A549 (cell line): ENCODE measurements at regions not wholly inside any gene's neighbourhood (a gene's known extent, or its start where the extent isn't known, plus 50 kb on each side); places are given as distances from the start of the nearest gene placed in this dataset.

ENCODE experiments used
- ATAC-seq, 2 experiments: fragments of 200-7000 bp in 1 of 2; fragments of >200 bp in 1 of 2; cut with Nextera tagmentation in 1 of 2; cut with Tn5 transposase in 1 of 2; 3 replicates each; pipeline versions ENCODE4 v1.8.0 to v1.9.1; 2018 to 2020; ENCODE audit warnings: mild to moderate bottlenecking in 1 of 2, moderate library complexity in 1 of 2
- CTCF ChIA-PET: fragments of 300-600 bp; sonication (Branson Sonifier 250); formaldehyde crosslinking; extraction: SDS; loops from one replicate; lab custom pipeline; 2021; ENCODE audit warnings: antibody characterized with exemption, inconsistent platforms; lab: Yijun Ruan, JAX
- POLR2A ChIA-PET: fragments of 350-600 bp; formaldehyde crosslinking; extraction: SDS; loops from one replicate; lab custom pipeline; 2021; ENCODE audit warnings: antibody characterized with exemption, inconsistent platforms; lab: Yijun Ruan, JAX
- DNase-seq, 2 experiments: peaks; one replicate each; pipeline versions ENCODE4 v3.0.0 to v3.0.0-alpha.2; 2011 to 2016; ENCODE audit warnings: low read depth in 1 of 2, low spot score in 1 of 2
- FAIRE-seq: peaks from 2 replicates; lab custom pipeline; 2011; peaks lifted over from hg19 to GRCh38; lab: Jason Lieb, UNC
- H3K27ac ChIP-seq, 2 experiments: fragments of >200 bp; sonication (Bioruptor Twin); formaldehyde crosslinking; 3 replicates each; pipeline ENCODE4 v1.5.1; 2016 to 2017
- H3K4me1 ChIP-seq: fragments of >200 bp; sonication (Bioruptor Twin); formaldehyde crosslinking; 3 replicates; pipeline ENCODE4 v1.6.1; 2016
- H3K4me2 ChIP-seq: fragments of >200 bp; sonication (Bioruptor Twin); formaldehyde crosslinking; 3 replicates; pipeline ENCODE4 v1.6.1; 2016
- H3K4me3 ChIP-seq: fragments of >200 bp; sonication (Bioruptor Twin); formaldehyde crosslinking; 3 replicates; pipeline ENCODE4 v1.5.1; 2016
- H3K9me3 ChIP-seq: fragments of >200 bp; sonication (Bioruptor Twin); formaldehyde crosslinking; 3 replicates; pipeline ENCODE4 v1.6.1; 2016
- BHLHE40 ChIP-seq: IDR thresholded peaks from 2 replicates; pipeline ENCODE4 v1.6.1; 2012; ENCODE audit warnings: low read depth, low read length, inconsistent platforms
- CHD2 ChIP-seq: fragments of 150-350 bp; IDR thresholded peaks from 2 replicates; pipeline ENCODE4 v1.6.1; 2014; ENCODE audit warnings: low read length; ENCODE audit not compliant: partially characterized antibody
- EHMT2 ChIP-seq: fragments of 200-600 bp; sonication (generic); IDR thresholded peaks from 2 replicates; pipeline ENCODE4 v1.6.1; 2016; ENCODE audit warnings: antibody characterized with exemption, low read depth, mild to moderate bottlenecking, moderate library complexity
- FOSL2 ChIP-seq, 2 experiments: fragments of 450-650 bp in 1 of 2; fragments of >200 bp in 1 of 2; sonication (Bioruptor Twin) in 1 of 2; formaldehyde crosslinking; IDR thresholded peaks; 2 replicates each; pipeline versions ENCODE4 v1.5.0 to v1.6.1; 2016 to 2020; ENCODE audit warnings: mild to moderate bottlenecking in 1 of 2, moderate library complexity in 1 of 2
- HOXA7 ChIP-seq: fragments of 250-450 bp; sonication (Bioruptor Pico); IDR thresholded peaks from 2 replicates; pipeline ENCODE4 v1.5.0; 2020; ENCODE audit warnings: mild to moderate bottlenecking, moderate library complexity
- HOXB13 ChIP-seq: fragments of 250-450 bp; sonication (Bioruptor Pico); IDR thresholded peaks from 2 replicates; pipeline ENCODE4 v1.5.0; 2020; ENCODE audit warnings: low read depth, mild to moderate bottlenecking, moderate library complexity
- JUNB ChIP-seq: fragments of >200 bp; sonication (Bioruptor Twin); formaldehyde crosslinking; IDR thresholded peaks from 2 replicates; pipeline ENCODE4 v1.6.1; 2016
- KDM5A ChIP-seq: fragments of 200-600 bp; sonication (generic); IDR thresholded peaks from 2 replicates; pipeline ENCODE4 v1.6.1; 2016; ENCODE audit warnings: antibody characterized with exemption, mild to moderate bottlenecking
- NFE2L2 ChIP-seq: fragments of 150-350 bp; conservative IDR thresholded peaks from 2 replicates; pipeline ENCODE4 v1.6.1; 2014; ENCODE audit warnings: low read length
- NR3C1 ChIP-seq: fragments of >200 bp; sonication (Bioruptor Twin); formaldehyde crosslinking; IDR thresholded peaks from 3 replicates; pipeline ENCODE4 v1.6.1; 2017
- PHF8 ChIP-seq: fragments of 200-600 bp; sonication (generic); IDR thresholded peaks from 2 replicates; pipeline ENCODE4 v1.6.1; 2016; ENCODE audit warnings: low read depth, mild to moderate bottlenecking, antibody characterized with exemption, moderate library complexity, borderline replicate concordance
- POLR2AphosphoS2 ChIP-seq: conservative IDR thresholded peaks from 2 replicates; pipeline ENCODE4 v1.6.1; 2012; ENCODE audit warnings: low read length, improper control_type of control experiment, inconsistent platforms
- RAD21 ChIP-seq, 2 experiments: fragments of >200 bp in 1 of 2; sonication (Bioruptor Twin) in 1 of 2; formaldehyde crosslinking in 1 of 2; IDR thresholded peaks in 1 of 2; conservative IDR thresholded peaks in 1 of 2; 2 replicates in 1 of 2; 3 replicates in 1 of 2; pipeline ENCODE4 v1.6.1; 2012 to 2018; ENCODE audit warnings: inconsistent platforms in 1 of 2
- ZFP36 ChIP-seq: fragments of 450-650 bp; IDR thresholded peaks from 2 replicates; pipeline ENCODE4 v1.6.1; 2014; ENCODE audit warnings: borderline replicate concordance; ENCODE audit not compliant: partially characterized antibody
- WGBS: methylation state at CpG from one replicate; pipeline ENCODE4 v1.1.6; 2017; ENCODE audit errors: missing lambda C conversion rate; 5-methylcytosine and 5-hydroxymethylcytosine counted together
- TF ChIP-seq, protein P1 (sequence below): fragments of 250-450 bp; sonication (Bioruptor Pico); IDR thresholded peaks from 2 replicates; pipeline ENCODE4 v1.5.0; 2021; ENCODE audit warnings: mild to moderate bottlenecking, moderate library complexity, borderline replicate concordance
- TF ChIP-seq, protein P2 (sequence below): IDR thresholded peaks from 2 replicates; pipeline ENCODE4 v1.6.1; 2012
- TF ChIP-seq, protein P3 (sequence below): fragments of >200 bp; sonication (Bioruptor Twin); formaldehyde crosslinking; IDR thresholded peaks from 3 replicates; pipeline ENCODE4 v1.5.1; 2016
- TF ChIP-seq, protein P4 (sequence below): IDR thresholded peaks from 2 replicates; pipeline ENCODE4 v1.6.1; 2012

DNA sequence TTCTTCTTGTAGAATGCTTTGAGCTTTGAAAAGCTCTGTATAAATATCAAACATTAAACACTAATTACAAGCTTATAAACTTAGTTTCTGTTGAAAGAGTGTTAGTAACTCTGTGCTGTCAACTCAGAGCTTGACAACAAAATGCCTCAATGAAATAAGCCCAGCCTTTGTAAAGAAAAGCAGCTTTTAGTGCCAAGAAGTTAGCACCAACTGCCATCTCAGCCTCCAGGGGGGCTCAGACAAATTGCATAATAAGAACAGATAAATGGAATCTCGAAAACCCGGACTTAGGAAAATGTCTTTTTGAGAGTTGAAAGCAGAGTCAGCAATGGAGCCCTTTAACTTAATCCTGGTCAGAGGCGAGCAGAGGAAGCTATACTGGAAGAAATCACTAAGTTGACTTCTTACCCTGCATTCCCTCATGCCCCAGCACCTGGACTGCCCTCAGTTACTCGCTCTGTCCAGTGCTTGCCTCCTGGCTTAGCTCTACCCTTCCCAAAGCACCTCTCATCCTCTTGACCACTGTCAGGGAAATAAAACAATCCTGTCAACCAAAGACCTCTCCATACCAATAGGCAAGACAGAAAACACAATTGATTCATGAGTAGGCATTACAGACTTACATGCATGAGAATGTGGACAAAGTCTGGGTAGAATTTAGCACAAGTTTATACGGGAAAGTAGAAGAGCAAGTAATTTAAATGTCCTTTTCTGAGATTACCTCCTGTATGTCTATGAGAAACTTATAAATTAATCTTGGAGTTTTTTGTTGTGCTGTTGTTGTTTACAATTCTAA is 352.7 kb downstream of the ZNF608 start (continued):
- TF ChIP-seq, protein P1, sequence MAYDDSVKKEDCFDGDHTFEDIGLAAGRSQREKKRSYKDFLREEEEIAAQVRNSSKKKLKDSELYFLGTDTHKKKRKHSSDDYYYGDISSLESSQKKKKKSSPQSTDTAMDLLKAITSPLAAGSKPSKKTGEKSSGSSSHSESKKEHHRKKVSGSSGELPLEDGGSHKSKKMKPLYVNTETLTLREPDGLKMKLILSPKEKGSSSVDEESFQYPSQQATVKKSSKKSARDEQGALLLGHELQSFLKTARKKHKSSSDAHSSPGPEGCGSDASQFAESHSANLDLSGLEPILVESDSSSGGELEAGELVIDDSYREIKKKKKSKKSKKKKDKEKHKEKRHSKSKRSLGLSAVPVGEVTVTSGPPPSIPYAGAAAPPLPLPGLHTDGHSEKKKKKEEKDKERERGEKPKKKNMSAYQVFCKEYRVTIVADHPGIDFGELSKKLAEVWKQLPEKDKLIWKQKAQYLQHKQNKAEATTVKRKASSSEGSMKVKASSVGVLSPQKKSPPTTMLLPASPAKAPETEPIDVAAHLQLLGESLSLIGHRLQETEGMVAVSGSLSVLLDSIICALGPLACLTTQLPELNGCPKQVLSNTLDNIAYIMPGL (CRISPR knock-in tag) = no peak
- no peak for TF ChIP-seq HOXA7
- no peak for TF ChIP-seq NR3C1
- TF ChIP-seq JUNB = no peak
- TF ChIP-seq, protein P2, sequence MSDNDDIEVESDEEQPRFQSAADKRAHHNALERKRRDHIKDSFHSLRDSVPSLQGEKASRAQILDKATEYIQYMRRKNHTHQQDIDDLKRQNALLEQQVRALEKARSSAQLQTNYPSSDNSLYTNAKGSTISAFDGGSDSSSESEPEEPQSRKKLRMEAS = no peak

DNA sequence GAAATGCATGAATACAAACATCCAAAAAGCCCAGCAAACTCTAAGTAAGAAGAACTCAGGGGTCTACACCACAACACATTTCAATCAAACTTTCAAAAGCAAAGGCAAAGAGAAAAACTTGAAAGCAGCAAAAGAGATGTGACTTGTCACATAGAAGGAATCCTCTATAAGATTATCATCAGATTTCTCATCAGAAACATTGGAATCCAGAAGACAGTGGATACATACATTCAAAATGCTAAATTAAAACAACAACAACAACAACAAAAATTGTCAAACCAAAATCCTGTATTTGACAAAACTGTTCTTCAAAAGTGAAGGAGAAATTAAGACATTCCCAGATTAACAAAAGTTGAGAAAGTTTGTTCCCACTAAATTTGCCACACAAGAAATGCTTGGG is 362.7 kb downstream of the ZNF608 start:
- Histone ChIP-seq H3K4me1 (no peaks in the 10 kb centered on the region), H3K4me2 (no peak overlapping the region), H3K4me3 (no peak overlapping the region), H3K9me3 (peaks cover 15% of the 10 kb centered on the region), H3K27ac (no peak overlapping the region)
- ATAC-seq (no peak), DNase-seq (no peak), FAIRE-seq (no peak)
- POLR2A ChIA-PET = no interaction called here
- TF ChIP-seq CHD2 = no peak
- no peak for TF ChIP-seq POLR2AphosphoS2
- TF ChIP-seq, protein P3, sequence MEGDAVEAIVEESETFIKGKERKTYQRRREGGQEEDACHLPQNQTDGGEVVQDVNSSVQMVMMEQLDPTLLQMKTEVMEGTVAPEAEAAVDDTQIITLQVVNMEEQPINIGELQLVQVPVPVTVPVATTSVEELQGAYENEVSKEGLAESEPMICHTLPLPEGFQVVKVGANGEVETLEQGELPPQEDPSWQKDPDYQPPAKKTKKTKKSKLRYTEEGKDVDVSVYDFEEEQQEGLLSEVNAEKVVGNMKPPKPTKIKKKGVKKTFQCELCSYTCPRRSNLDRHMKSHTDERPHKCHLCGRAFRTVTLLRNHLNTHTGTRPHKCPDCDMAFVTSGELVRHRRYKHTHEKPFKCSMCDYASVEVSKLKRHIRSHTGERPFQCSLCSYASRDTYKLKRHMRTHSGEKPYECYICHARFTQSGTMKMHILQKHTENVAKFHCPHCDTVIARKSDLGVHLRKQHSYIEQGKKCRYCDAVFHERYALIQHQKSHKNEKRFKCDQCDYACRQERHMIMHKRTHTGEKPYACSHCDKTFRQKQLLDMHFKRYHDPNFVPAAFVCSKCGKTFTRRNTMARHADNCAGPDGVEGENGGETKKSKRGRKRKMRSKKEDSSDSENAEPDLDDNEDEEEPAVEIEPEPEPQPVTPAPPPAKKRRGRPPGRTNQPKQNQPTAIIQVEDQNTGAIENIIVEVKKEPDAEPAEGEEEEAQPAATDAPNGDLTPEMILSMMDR = no peak
- no peak for TF ChIP-seq ZFP36
- TF ChIP-seq BHLHE40 = no peak
- TF ChIP-seq NFE2L2 = no peak
- TF ChIP-seq HOXB13 = no peak
- no peak for TF ChIP-seq KDM5A
- no peak for TF ChIP-seq RAD21 (conservative IDR thresholded peaks at IDR 0.05 in 1 of 2, IDR thresholded peaks at IDR 0.05 in 1 of 2)
- TF ChIP-seq EHMT2 = no peak
- TF ChIP-seq, protein P4, sequence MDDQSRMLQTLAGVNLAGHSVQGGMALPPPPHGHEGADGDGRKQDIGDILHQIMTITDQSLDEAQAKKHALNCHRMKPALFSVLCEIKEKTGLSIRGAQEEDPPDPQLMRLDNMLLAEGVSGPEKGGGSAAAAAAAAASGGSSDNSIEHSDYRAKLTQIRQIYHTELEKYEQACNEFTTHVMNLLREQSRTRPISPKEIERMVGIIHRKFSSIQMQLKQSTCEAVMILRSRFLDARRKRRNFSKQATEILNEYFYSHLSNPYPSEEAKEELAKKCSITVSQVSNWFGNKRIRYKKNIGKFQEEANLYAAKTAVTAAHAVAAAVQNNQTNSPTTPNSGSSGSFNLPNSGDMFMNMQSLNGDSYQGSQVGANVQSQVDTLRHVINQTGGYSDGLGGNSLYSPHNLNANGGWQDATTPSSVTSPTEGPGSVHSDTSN = no peak
- CTCF ChIA-PET = no interaction called here

DNA sequence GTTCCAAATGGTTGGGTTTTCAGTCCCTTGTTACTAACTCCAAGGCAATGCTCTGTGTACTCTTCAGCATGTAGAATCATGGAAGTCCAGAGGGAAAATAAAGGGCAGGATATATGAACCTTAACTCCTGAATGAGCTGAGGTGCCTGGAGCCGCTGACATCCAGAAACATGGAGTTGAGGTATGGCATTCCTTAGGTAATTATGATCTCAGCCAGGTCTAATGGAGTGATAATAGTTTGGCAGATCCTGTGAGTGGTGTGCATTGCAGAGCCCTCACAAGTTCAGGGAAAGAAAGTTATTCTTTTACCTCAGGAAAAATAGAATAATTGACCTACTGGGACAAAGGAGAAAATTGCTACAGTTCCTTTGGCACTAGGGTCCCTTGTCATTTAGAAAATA is 369.1 kb downstream of the ZNF608 start:
- H3K9me3 ChIP-seq = peaks cover 2% of the 10 kb centered on the region; the same call in 2 of the 3 replicates
- WGBS = 78% methylated on average over 1 of the region's 1 CpG
- CTCF ChIA-PET = no interaction called here
- TF ChIP-seq PHF8 (no peak), FOSL2 (IDR thresholded peaks at IDR 0.05) (no peak), FOSL2 (CRISPR knock-in tag; IDR thresholded peaks at IDR 0.05) (no peak)
- TF ChIP-seq, all 56 proteins: peak for 0
- no peak overlapping the region for H3K4me2 ChIP-seq
- POLR2A ChIA-PET = no interaction called here
- FAIRE-seq = no peak
- H3K4me3 ChIP-seq = no peak overlapping the region
- no peak for DNase-seq
- H3K4me1 ChIP-seq = no peaks in the 10 kb centered on the region
- H3K27ac ChIP-seq = no peak overlapping the region
- ATAC-seq = no peak
